Caco-2 (cell line): ENCODE measurements at regions not wholly inside any gene's neighbourhood (a gene's known extent, or its start where the extent isn't known, plus 50 kb on each side); places are given as distances from the start of the nearest gene placed in this dataset.

ENCODE experiments used
- BruUV-seq: library from RNA; stranded (reverse); fragments of 400-500 nt; replicated peaks from 2 replicates; lab custom pipeline; 2021; lab: Mats Ljungman, UMichigan
- CTCF ChIA-PET: fragments of 300-600 bp; sonication (Branson Sonifier 250); formaldehyde crosslinking; loops from one replicate; lab custom pipeline; 2022; ENCODE audit warnings: antibody characterized with exemption; lab: Charles Lee
- POLR2A ChIA-PET: fragments of 300-600 bp; sonication (Branson Sonifier 250); formaldehyde crosslinking; loops from one replicate; lab custom pipeline; 2022; ENCODE audit warnings: antibody characterized with exemption; lab: Charles Lee
- DNase-seq, 2 experiments: peaks; one replicate each; pipeline versions ENCODE4 v3.0.0 to v3.0.0-alpha.2; 2020 to 2022
- H3K27me3 ChIP-seq: replicated peaks from 2 replicates; pipeline ENCODE4 v1.6.0; 2011; ENCODE audit warnings: low read length; ENCODE audit not compliant: control insufficient read depth, insufficient read depth
- H3K36me3 ChIP-seq: 2 replicates; pipeline ENCODE4 v1.5.1; 2011; ENCODE audit warnings: low read length; ENCODE audit not compliant: control insufficient read depth, insufficient read depth
- H3K4me1 ChIP-seq: fragments of 250-450 bp; sonication (Bioruptor Pico); 2 replicates; pipeline ENCODE4 v1.5.1; 2020; ENCODE audit warnings: mild to moderate bottlenecking
- H3K4me3 ChIP-seq: 2 replicates; pipeline ENCODE4 v1.5.1; 2011; ENCODE audit warnings: low read depth, mild to moderate bottlenecking, control low read depth, low read length
- H3K9me3 ChIP-seq: fragments of 250-450 bp; sonication (Bioruptor Pico); 2 replicates; pipeline ENCODE4 v1.5.1; 2020; ENCODE audit warnings: mild to moderate bottlenecking, moderate library complexity
- H3K27ac Mint-ChIP-seq: one replicate; pipeline ENCODE4 v1.8.0; 2022; ENCODE audit warnings: mixed read lengths; ENCODE audit not compliant: unreplicated experiment
- H3K27me3 Mint-ChIP-seq: one replicate; pipeline ENCODE4 v1.8.0; 2022; ENCODE audit warnings: mixed read lengths; ENCODE audit not compliant: insufficient read depth, unreplicated experiment
- H3K36me3 Mint-ChIP-seq: one replicate; pipeline ENCODE4 v1.8.0; 2022; ENCODE audit warnings: mild to moderate bottlenecking, mixed read lengths; ENCODE audit not compliant: insufficient read depth, unreplicated experiment
- H3K4me1 Mint-ChIP-seq: one replicate; pipeline ENCODE4 v1.8.0; 2022; ENCODE audit warnings: low read depth, mixed read lengths; ENCODE audit not compliant: unreplicated experiment
- H3K4me3 Mint-ChIP-seq: one replicate; pipeline ENCODE4 v1.8.0; 2022; ENCODE audit warnings: mild to moderate bottlenecking, moderate library complexity, mixed read lengths; ENCODE audit not compliant: unreplicated experiment
- H3K9me3 Mint-ChIP-seq: one replicate; pipeline ENCODE4 v1.8.0; 2022; ENCODE audit warnings: mixed read lengths; ENCODE audit not compliant: unreplicated experiment
- intact Hi-C: fragments of 100-400 bp; cut with micrococcal nuclease; formaldehyde crosslinking; loops from one replicate; pipeline ENCODE4 v1.10.0; 2022; ENCODE audit not compliant: unreplicated experiment
- TF ChIP-seq, protein P1 (sequence below), 2 experiments: fragments of 200-600 bp in 1 of 2; IDR thresholded peaks; 1 replicate in 1 of 2; 2 replicates in 1 of 2; pipeline versions ENCODE4 v1.5.1 to v1.8.0; 2011 to 2022; ENCODE audit warnings: antibody characterized with exemption in 1 of 2, control low read depth in 1 of 2, inconsistent platforms in 1 of 2, low read depth in 1 of 2, low read length in 1 of 2, mild to moderate bottlenecking in 1 of 2, moderate library complexity in 1 of 2; ENCODE audit not compliant: insufficient read depth in 1 of 2, severe bottlenecking in 1 of 2, unreplicated experiment in 1 of 2

DNA sequence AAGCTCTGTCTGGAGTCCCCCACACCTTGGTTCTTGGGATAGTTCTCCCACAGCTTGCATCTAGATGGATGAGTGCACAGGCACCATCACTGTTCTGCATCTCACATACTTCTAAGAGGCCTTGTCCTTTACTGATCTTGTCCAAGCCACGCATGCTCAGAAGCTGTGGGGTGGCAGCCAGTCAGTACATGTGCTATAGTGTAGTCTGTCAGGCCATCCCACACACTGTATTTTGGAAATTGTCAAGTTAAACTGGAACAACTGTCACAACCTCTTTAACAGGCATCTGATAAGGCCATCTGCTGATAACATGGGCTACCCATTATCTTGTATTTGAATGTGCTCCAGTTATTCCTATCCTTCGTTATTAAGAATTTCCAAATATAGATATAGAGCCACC, 296.5 kb upstream of the AZI2 start:
- intact Hi-C loops = no loop called here
- Mint-ChIP-seq H3K4me3 (no peak overlapping the region), H3K27ac (no peak overlapping the region), H3K36me3 (no peaks in the 10 kb centered on the region), H3K9me3 (no peaks in the 10 kb centered on the region), H3K4me1 (peaks cover 6% of the 10 kb centered on the region), H3K27me3 (peaks cover 3% of the 10 kb centered on the region)
- no TSS peak for BruUV-seq
- H3K27me3 ChIP-seq = no peaks in the 10 kb centered on the region
- no peak overlapping the region for H3K4me3 ChIP-seq
- CTCF ChIA-PET = no interaction called here
- TF ChIP-seq, protein P1, sequence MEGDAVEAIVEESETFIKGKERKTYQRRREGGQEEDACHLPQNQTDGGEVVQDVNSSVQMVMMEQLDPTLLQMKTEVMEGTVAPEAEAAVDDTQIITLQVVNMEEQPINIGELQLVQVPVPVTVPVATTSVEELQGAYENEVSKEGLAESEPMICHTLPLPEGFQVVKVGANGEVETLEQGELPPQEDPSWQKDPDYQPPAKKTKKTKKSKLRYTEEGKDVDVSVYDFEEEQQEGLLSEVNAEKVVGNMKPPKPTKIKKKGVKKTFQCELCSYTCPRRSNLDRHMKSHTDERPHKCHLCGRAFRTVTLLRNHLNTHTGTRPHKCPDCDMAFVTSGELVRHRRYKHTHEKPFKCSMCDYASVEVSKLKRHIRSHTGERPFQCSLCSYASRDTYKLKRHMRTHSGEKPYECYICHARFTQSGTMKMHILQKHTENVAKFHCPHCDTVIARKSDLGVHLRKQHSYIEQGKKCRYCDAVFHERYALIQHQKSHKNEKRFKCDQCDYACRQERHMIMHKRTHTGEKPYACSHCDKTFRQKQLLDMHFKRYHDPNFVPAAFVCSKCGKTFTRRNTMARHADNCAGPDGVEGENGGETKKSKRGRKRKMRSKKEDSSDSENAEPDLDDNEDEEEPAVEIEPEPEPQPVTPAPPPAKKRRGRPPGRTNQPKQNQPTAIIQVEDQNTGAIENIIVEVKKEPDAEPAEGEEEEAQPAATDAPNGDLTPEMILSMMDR (IDR thresholded peaks at IDR 0.05; ENCODE audit: insufficient read depth in 1 of 2, low read depth in 1 of 2, low read length in 1 of 2, severe bottlenecking in 1 of 2, unreplicated experiment in 1 of 2) = no peak
- H3K36me3 ChIP-seq = no peaks in the 10 kb centered on the region
- DNase-seq = no peak
- H3K4me1 ChIP-seq = 0 out of 2 replicates have a peak, but pooled peaks cover 3% of the 10 kb centered on the region
- POLR2A ChIA-PET = no interaction called here
- H3K9me3 ChIP-seq = no peaks in the 10 kb centered on the region

DNA sequence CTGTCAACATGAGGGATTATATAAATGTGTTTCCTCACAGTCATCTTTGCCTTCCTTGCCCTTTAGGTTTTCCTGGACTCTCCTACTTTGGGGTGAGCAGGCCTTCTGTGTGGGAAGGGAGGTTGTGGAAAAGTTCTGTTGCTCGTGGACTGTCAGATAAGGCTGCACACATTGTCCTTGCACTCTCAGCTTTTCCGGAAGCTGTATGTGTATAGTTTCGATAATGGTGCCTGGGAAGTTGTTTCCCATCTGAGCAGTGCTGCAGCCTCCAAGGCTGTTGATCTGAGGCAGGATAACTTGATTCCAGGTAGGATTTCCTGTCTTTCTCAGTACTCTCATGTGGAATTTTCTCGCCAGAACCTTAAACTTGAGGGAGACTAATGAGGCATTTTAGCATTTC, 297.8 kb upstream of the AZI2 start:
- Mint-ChIP-seq H3K4me1 (peaks cover 6% of the 10 kb centered on the region), H3K27ac (no peak overlapping the region), H3K27me3 (peaks cover 3% of the 10 kb centered on the region), H3K9me3 (no peaks in the 10 kb centered on the region), H3K4me3 (no peak overlapping the region), H3K36me3 (no peaks in the 10 kb centered on the region)
- Histone ChIP-seq H3K4me1 (0 out of 2 replicates have a peak, but pooled peaks cover 3% of the 10 kb centered on the region), H3K36me3 (no peaks in the 10 kb centered on the region), H3K9me3 (no peaks in the 10 kb centered on the region), H3K4me3 (no peak overlapping the region), H3K27me3 (no peaks in the 10 kb centered on the region)
- intact Hi-C loops = no loop called here
- ChIA-PET POLR2A (no interaction called here), CTCF (interaction anchor here (2.0 kb wide), 1 partner anchor 21 kb away, joined by 6 read pairs; no protein-coding TSS in a partner anchor)
- TF ChIP-seq, protein P1 (IDR thresholded peaks at IDR 0.05; ENCODE audit: insufficient read depth in 1 of 2, low read depth in 1 of 2, low read length in 1 of 2, severe bottlenecking in 1 of 2, unreplicated experiment in 1 of 2) = no peak
- DNase-seq = no peak
- BruUV-seq = no TSS peak

DNA sequence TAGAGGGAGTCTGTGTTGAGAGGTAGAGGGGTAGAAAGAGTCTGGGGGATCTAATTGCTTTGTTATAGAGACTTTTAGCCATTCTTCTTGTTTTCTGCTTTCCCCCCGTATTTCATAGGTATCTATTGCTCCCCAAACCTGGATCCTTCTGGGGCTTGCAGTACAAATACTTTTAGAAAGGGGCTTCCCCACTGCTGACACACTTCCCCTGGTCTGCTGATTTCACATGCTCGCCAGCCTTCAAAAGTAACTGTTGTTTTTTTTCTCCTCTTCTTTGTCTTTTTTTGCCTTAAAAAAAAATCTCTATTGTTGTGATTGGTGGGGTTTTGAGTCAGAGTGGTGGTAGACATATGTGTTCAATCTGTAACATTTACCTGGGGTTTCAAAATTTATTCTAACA, 300.6 kb upstream of the AZI2 start:
- TF ChIP-seq, protein P1 (IDR thresholded peaks at IDR 0.05; ENCODE audit: insufficient read depth in 1 of 2, low read depth in 1 of 2, low read length in 1 of 2, severe bottlenecking in 1 of 2, unreplicated experiment in 1 of 2) = no peak
- Mint-ChIP-seq H3K4me3 (no peak overlapping the region), H3K27me3 (no peaks in the 10 kb centered on the region), H3K27ac (no peak overlapping the region), H3K4me1 (peaks cover 6% of the 10 kb centered on the region), H3K36me3 (no peaks in the 10 kb centered on the region), H3K9me3 (no peaks in the 10 kb centered on the region)
- no TSS peak for BruUV-seq
- Histone ChIP-seq H3K9me3 (no peaks in the 10 kb centered on the region), H3K27me3 (no peaks in the 10 kb centered on the region), H3K4me3 (no peak overlapping the region), H3K4me1 (0 out of 2 replicates have a peak, but pooled peaks cover 3% of the 10 kb centered on the region), H3K36me3 (no peaks in the 10 kb centered on the region)
- POLR2A ChIA-PET = no interaction called here
- CTCF ChIA-PET = no interaction called here
- DNase-seq = no peak
- intact Hi-C loops = no loop called here
